ENCODE measurements at regions not wholly inside any gene's neighbourhood (a gene's known extent, or its start where the extent isn't known, plus 50 kb on each side); places are given as distances from the start of the nearest gene placed in this dataset.

DNA sequence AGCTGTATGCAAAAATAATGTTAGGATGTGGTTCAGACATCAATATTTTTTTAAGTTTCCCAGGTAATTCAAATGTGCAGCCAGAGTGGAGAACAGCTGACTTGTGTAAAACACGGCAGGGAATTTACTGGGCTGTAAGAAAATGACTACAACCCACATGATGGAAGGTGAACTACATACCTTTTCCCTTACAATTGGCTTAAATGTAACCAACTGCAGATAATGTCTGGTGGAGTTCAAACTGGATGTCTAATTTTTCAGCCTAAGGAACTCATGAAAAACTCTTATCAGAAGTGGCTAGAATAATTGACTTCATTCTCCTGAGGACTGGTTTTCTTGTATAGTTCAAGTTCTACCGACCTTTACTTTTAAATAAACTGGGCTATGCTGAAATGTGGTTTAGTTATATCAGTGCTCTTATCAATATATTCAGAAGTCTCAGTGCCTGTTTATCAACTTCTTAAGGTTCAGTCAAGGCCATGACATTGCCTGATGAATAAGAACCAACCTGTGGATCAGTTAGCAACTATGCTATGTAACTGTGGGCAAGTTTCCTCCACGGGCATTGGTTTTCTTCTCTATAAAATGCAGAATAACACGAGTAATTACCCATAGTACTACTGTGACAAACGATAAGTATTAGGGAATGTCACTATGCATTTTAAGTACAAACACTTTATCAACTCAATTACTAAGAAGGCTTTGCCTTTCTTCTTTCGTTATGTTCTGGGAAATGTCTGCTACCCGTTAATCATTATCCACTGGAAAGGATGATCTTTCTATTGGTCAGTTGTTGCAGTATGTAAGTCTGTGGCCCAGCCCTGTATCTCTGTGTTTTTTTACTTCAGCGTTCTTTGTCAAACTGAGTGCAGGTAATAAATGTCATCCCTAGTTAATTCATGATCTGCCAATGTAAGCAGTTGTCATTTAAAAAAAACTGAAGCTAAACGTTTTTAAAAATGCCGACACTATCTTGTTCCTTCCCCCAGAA lies 181.6 kb downstream of the PCDH7 start:
- H3K27ac ChIP-seq, result no peak overlapping the region
- TF ChIP-seq ZFX (IDR thresholded peaks at IDR 0.05; ENCODE audit: borderline replicate concordance), result no peak
- TF ChIP-seq, protein P1, sequence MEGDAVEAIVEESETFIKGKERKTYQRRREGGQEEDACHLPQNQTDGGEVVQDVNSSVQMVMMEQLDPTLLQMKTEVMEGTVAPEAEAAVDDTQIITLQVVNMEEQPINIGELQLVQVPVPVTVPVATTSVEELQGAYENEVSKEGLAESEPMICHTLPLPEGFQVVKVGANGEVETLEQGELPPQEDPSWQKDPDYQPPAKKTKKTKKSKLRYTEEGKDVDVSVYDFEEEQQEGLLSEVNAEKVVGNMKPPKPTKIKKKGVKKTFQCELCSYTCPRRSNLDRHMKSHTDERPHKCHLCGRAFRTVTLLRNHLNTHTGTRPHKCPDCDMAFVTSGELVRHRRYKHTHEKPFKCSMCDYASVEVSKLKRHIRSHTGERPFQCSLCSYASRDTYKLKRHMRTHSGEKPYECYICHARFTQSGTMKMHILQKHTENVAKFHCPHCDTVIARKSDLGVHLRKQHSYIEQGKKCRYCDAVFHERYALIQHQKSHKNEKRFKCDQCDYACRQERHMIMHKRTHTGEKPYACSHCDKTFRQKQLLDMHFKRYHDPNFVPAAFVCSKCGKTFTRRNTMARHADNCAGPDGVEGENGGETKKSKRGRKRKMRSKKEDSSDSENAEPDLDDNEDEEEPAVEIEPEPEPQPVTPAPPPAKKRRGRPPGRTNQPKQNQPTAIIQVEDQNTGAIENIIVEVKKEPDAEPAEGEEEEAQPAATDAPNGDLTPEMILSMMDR (IDR thresholded peaks at IDR 0.05), result no peak

GRCh38 chr4:30903502-30904214 lies 183.5 kb downstream of the PCDH7 start:
- no peak overlapping the region for H3K27ac ChIP-seq
- TF ChIP-seq, protein P1 (IDR thresholded peaks at IDR 0.05), result no peak
- no peak for TF ChIP-seq ZFX (IDR thresholded peaks at IDR 0.05; ENCODE audit: borderline replicate concordance)

DNA sequence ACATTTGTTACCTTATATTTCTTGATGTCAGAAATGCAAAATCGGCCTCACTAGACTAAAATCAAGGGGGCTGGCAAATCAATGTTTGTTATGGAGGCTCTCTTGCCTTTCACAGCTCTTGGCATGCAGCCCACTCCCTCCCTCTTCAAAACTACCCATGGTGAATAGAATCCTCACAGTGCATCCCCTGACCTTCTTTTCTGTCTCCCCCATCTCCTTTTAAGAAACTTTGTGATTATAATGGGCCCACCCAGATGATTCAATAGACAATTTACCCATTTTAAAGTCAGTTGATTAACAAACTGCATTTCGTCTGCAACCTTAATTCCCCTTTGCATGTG lies 184.0 kb downstream of the PCDH7 start:
- no peak overlapping the region for H3K27ac ChIP-seq
- no peak for TF ChIP-seq ZFX (IDR thresholded peaks at IDR 0.05; ENCODE audit: borderline replicate concordance)
- TF ChIP-seq, protein P1 (IDR thresholded peaks at IDR 0.05), result no peak

- H3K27ac ChIP-seq, result no peak overlapping the region
- no peak for TF ChIP-seq ZFX (IDR thresholded peaks at IDR 0.05; ENCODE audit: borderline replicate concordance)
- TF ChIP-seq, protein P1 (IDR thresholded peaks at IDR 0.05), result no peak
These were observed 184.4 kb downstream of the PCDH7 start for GRCh38 chr4:30904588-30904987.

DNA sequence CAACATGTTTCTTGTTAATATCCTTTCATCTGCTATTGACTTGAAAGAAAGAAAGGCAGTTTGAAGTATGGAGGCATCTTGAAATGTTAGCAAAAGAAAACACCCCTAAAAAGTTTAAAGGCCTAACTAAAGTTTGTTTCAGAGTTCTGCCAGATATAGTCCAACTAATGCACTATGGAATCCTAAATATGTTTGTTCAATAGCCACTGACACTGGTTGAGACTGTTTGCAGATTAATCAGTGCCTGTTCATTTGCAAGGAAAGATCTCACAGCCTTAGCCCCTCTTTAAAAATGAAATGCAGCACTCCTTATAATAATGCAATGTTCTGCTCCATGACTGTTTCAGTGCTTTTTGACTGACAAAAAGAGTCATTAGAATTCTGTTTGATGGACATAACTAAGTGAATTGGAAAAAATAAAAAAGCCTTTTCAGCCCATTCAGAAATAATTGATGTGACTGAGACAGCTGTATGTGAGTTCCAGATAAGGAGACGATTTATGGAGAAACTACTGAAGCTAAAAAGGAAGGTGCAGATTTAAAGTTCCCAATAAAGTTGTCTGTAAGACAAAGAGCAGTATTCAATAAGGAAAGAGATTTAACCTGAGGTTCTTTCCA lies 192.0 kb downstream of the PCDH7 start:
- no peak overlapping the region for H3K27ac ChIP-seq
- TF ChIP-seq, protein P1 (IDR thresholded peaks at IDR 0.05), result no peak

- no peak overlapping the region for H3K27ac ChIP-seq
- no peak for TF ChIP-seq ZFX (IDR thresholded peaks at IDR 0.05; ENCODE audit: borderline replicate concordance)
- TF ChIP-seq, protein P1 (IDR thresholded peaks at IDR 0.05), result no peak
These were observed 196.4 kb downstream of the PCDH7 start for GRCh38 chr4:30916337-30917274.

Data from 22Rv1 (cell line).